ENCODE measurements at regions not wholly inside any gene's neighbourhood (a gene's known extent, or its start where the extent isn't known, plus 50 kb on each side); places are given as distances from the start of the nearest gene placed in this dataset.

GRCh38 chrX:139324756-139325155 is 205.8 kb upstream of the F9 start (continued):
- TF ChIP-seq CHD7 (IDR thresholded peaks at IDR 0.05; ENCODE audit: insufficient replicate concordance, low read length) (no peak), TAF1 (IDR thresholded peaks at IDR 0.05; ENCODE audit: low read depth, low read length) (no peak), SIRT6 (IDR thresholded peaks at IDR 0.05; ENCODE audit: low read length) (no peak), EZH2 (IDR thresholded peaks at IDR 0.05; ENCODE audit: low read depth, low read length, severe bottlenecking) (no peak), CEBPB (IDR thresholded peaks at IDR 0.05; ENCODE audit: low read depth, low read length) (no peak)
